B cell (primary cell): ENCODE measurements at regions not wholly inside any gene's neighbourhood (a gene's known extent, or its start where the extent isn't known, plus 50 kb on each side); places are given as distances from the start of the nearest gene placed in this dataset.
A peak's percentile ranks its signal among the peaks of the same experiment; 100 is the strongest.

Experiments
- ATAC-seq: fragments of 200-7000 bp; cut with Tn5 transposase; one replicate; pipeline ENCODE4 v1.10.0; 2021; ENCODE audit warnings: low read depth, mild to moderate bottlenecking, moderate number of reproducible peaks, moderate library complexity
- CTCF ChIA-PET: fragments of 350-600 bp; sonication (Branson Sonifier 250); formaldehyde crosslinking; loops from one replicate; lab custom pipeline; 2021; ENCODE audit warnings: antibody characterized with exemption, inconsistent platforms; lab: Charles Lee
- POLR2A ChIA-PET: fragments of 350-600 bp; sonication (Branson Sonifier 250); formaldehyde crosslinking; loops from one replicate; lab custom pipeline; 2021; ENCODE audit warnings: antibody characterized with exemption; lab: Charles Lee
- DNase-seq: peaks from one replicate; pipeline ENCODE4 v3.0.0; 2013
- H2AFZ ChIP-seq: 2 replicates; pipeline ENCODE4 v1.6.1; 2012; ENCODE audit warnings: mild to moderate bottlenecking, low read depth, low read length; ENCODE audit not compliant: insufficient read depth, poor library complexity, severe bottlenecking
- H3K27ac ChIP-seq, 2 donors: 1 replicate in 1 of 2; 2 replicates in 1 of 2; pipeline ENCODE4 v1.5.1; 2012 to 2013; ENCODE audit warnings: low read length in 2 of 2, mild to moderate bottlenecking in 2 of 2, moderate library complexity in 1 of 2
- H3K27me3 ChIP-seq, 4 experiments: fragments of 200-600 bp in 1 of 4; sonication (generic) in 1 of 4; replicated peaks in 1 of 4; 1 replicate in 2 of 4; 2 replicates in 2 of 4; pipeline versions ENCODE4 v1.6.1 to v1.7.0; 2013 to 2016; ENCODE audit warnings: low read length in 3 of 4, mild to moderate bottlenecking in 2 of 4, mixed read lengths in 1 of 4, moderate library complexity in 1 of 4; ENCODE audit not compliant: insufficient read depth in 4 of 4, control insufficient read depth in 3 of 4; ENCODE audit errors: control extremely low read depth in 1 of 4
- H3K36me3 ChIP-seq, 2 experiments: replicated peaks in 1 of 2; 1 replicate in 1 of 2; 2 replicates in 1 of 2; pipeline versions ENCODE4 v1.6.1 to v1.7.1; 2013; ENCODE audit warnings: low read length in 1 of 2; ENCODE audit not compliant: insufficient read depth in 2 of 2, control insufficient read depth in 1 of 2; ENCODE audit errors: control extremely low read depth in 1 of 2, extremely low read depth in 1 of 2
- H3K4me1 ChIP-seq, 2 donors: fragments of 200-600 bp in 1 of 2; sonication (generic) in 1 of 2; 1 replicate in 1 of 2; 2 replicates in 1 of 2; pipeline versions ENCODE4 v1.5.1 to v1.6.1; 2013 to 2017; ENCODE audit warnings: low read length in 2 of 2; ENCODE audit not compliant: control insufficient read depth in 2 of 2, insufficient read depth in 2 of 2
- H3K4me2 ChIP-seq: replicated peaks from 2 replicates; pipeline ENCODE3; 2012; ENCODE audit warnings: mild to moderate bottlenecking, low read depth, low read length; ENCODE audit not compliant: poor library complexity, severe bottlenecking
- H3K4me3 ChIP-seq, 5 experiments: fragments of 200-600 bp in 1 of 5; sonication (generic) in 1 of 5; 1 replicate in 3 of 5; 2 replicates in 2 of 5; pipeline versions ENCODE4 v1.5.1 to v1.7.0; 2011 to 2016; ENCODE audit warnings: low read length in 4 of 5, mild to moderate bottlenecking in 4 of 5, low read depth in 2 of 5, control low read depth in 1 of 5, moderate library complexity in 1 of 5; ENCODE audit not compliant: insufficient read depth in 1 of 5; ENCODE audit errors: control extremely low read depth in 1 of 5, extremely low read depth in 1 of 5
- H3K79me2 ChIP-seq: fragments of 200-600 bp; sonication (generic); one replicate; pipeline ENCODE4 v1.6.0; 2016; ENCODE audit warnings: low read length; ENCODE audit not compliant: control insufficient read depth, insufficient read depth
- H3K9ac ChIP-seq: fragments of 200-600 bp; sonication (generic); 2 replicates; pipeline ENCODE4 v1.6.1; 2017; ENCODE audit warnings: mild to moderate bottlenecking, low read length, moderate library complexity
- H3K9me3 ChIP-seq, 3 donors: one replicate each; pipeline versions ENCODE4 v1.6.1 to v1.7.1; 2013; ENCODE audit warnings: low read length in 2 of 3; ENCODE audit not compliant: control insufficient read depth in 2 of 3, insufficient read depth in 1 of 3; ENCODE audit errors: control extremely low read depth in 1 of 3
- H4K20me1 ChIP-seq: 2 replicates; pipeline ENCODE4 v1.6.0; 2012; ENCODE audit warnings: mild to moderate bottlenecking, low read length; ENCODE audit not compliant: insufficient read depth, control insufficient read depth, poor library complexity, severe bottlenecking
- H3K27ac Mint-ChIP-seq: one replicate; pipeline ENCODE4 v1.8.0; 2021; ENCODE audit warnings: mixed read lengths
- H3K27me3 Mint-ChIP-seq: one replicate; pipeline ENCODE4 v1.8.0; 2021; ENCODE audit warnings: mixed read lengths
- H3K4me1 Mint-ChIP-seq: one replicate; pipeline ENCODE4 v1.8.0; 2021; ENCODE audit warnings: mixed read lengths
- H3K4me3 Mint-ChIP-seq: one replicate; pipeline ENCODE4 v1.8.0; 2021; ENCODE audit warnings: mixed read lengths
- H3K9me3 Mint-ChIP-seq: one replicate; pipeline ENCODE4 v1.8.0; 2022; ENCODE audit warnings: mixed read lengths; ENCODE audit not compliant: insufficient read depth
- CTCF ChIP-seq: fragments of 200-600 bp; IDR thresholded peaks from one replicate; pipeline ENCODE4 v1.8.0; 2022; ENCODE audit warnings: antibody characterized with exemption, mild to moderate bottlenecking
- EZH2 ChIP-seq: IDR thresholded peaks from 2 replicates; pipeline ENCODE4 v1.6.1; 2012; ENCODE audit warnings: borderline replicate concordance, low read depth, mild to moderate bottlenecking, moderate library complexity, low read length; ENCODE audit not compliant: insufficient read depth, poor library complexity, severe bottlenecking
- WGBS: methylation state at CpG from one replicate; pipeline ENCODE4 v1.1.5; 2013; ENCODE audit warnings: missing lambda C conversion rate; ENCODE audit not compliant: insufficient coverage; 5-methylcytosine and 5-hydroxymethylcytosine counted together
- intact Hi-C: fragments of 100-400 bp; cut with micrococcal nuclease; formaldehyde crosslinking; loops from one replicate; pipeline ENCODE4 v1.10.0; 2022

GRCh38 chr21:35344582-35344981 is 295.5 kb upstream of the RUNX1 start:
- 95% methylated on average over 3 of the region's 4 CpGs for WGBS
- Histone ChIP-seq H3K4me2 (no peak overlapping the region), H3K36me3 (no peaks in the 10 kb centered on the region), H3K27ac (no peak overlapping the region), H3K79me2 (no peaks in the 10 kb centered on the region), H2AFZ (no peak overlapping the region), H3K27me3 (no peaks in the 10 kb centered on the region), H3K9me3 (peaks cover 0 to 4% (median 0%) of the 10 kb centered on the region in 3 donors), H3K4me3 (no peak overlapping the region), H4K20me1 (no peaks in the 10 kb centered on the region), H3K4me1 (peaks cover 11 to 15% of the 10 kb centered on the region in 2 donors), H3K9ac (no peak overlapping the region)
- Mint-ChIP-seq H3K27ac (no peak overlapping the region), H3K4me1 (peaks cover 14% of the 10 kb centered on the region), H3K9me3 (peaks cover 2% of the 10 kb centered on the region), H3K4me3 (no peak overlapping the region), H3K27me3 (peaks cover 9% of the 10 kb centered on the region)
- no peak for ATAC-seq
- CTCF ChIA-PET = no interaction called here
- intact Hi-C loops = no loop called here
- DNase-seq = no peak
- TF ChIP-seq EZH2 = no peak
- TF ChIP-seq CTCF = no peak
- POLR2A ChIA-PET = no interaction called here

GRCh38 chr21:35343046-35343819 is 294.1 kb upstream of the RUNX1 start:
- Histone ChIP-seq H3K27me3 (no peaks in the 10 kb centered on the region), H3K4me1 (peaks cover 11 to 15% of the 10 kb centered on the region in 2 donors), H3K9me3 (peaks cover 0 to 4% (median 0%) of the 10 kb centered on the region in 3 donors), H3K4me3 (peak overlapping the region in 3 of 5 experiments; percentile 14 to 25 (median 19)), H3K9ac (peak overlapping the region; percentile 14), H4K20me1 (no peaks in the 10 kb centered on the region), H3K79me2 (no peaks in the 10 kb centered on the region), H3K4me2 (peak overlapping the region; percentile 47), H3K27ac (no peak overlapping the region), H3K36me3 (no peaks in the 10 kb centered on the region), H2AFZ (peak overlapping the region; percentile 53)
- ATAC-seq (no peak), DNase-seq (peak; percentile 6)
- CTCF ChIA-PET = no interaction called here
- Mint-ChIP-seq H3K27me3 (peaks cover 9% of the 10 kb centered on the region), H3K4me1 (peaks cover 14% of the 10 kb centered on the region), H3K27ac (no peak overlapping the region), H3K9me3 (peaks cover 4% of the 10 kb centered on the region), H3K4me3 (peak overlapping the region; percentile 58)
- 50% methylated on average over 3 of the region's 6 CpGs for WGBS
- intact Hi-C loops = no loop called here
- TF ChIP-seq CTCF (no peak), EZH2 (no peak)
- POLR2A ChIA-PET = no interaction called here
